ENCODE measurements at regions not wholly inside any gene's neighbourhood (a gene's known extent, or its start where the extent isn't known, plus 50 kb on each side); places are given as distances from the start of the nearest gene placed in this dataset.

- Mint-ChIP-seq H3K27me3 (ENCODE audit: insufficient read depth, unreplicated experiment) (no peaks in the 10 kb centered on the region), H3K4me3 (ENCODE audit: unreplicated experiment) (no peak overlapping the region), H3K27ac (ENCODE audit: unreplicated experiment) (no peak overlapping the region), H3K9me3 (ENCODE audit: unreplicated experiment) (no peaks in the 10 kb centered on the region), H3K4me1 (ENCODE audit: low read depth, unreplicated experiment) (no peaks in the 10 kb centered on the region), H3K36me3 (ENCODE audit: insufficient read depth, unreplicated experiment) (no peaks in the 10 kb centered on the region)
- TF ChIP-seq CTCF (IDR thresholded peaks at IDR 0.05; ENCODE audit: insufficient read depth in 1 of 2, low read depth in 1 of 2, low read length in 1 of 2, severe bottlenecking in 1 of 2, unreplicated experiment in 1 of 2) = no peak
- Histone ChIP-seq H3K9me3 (no peaks in the 10 kb centered on the region), H3K27me3 (replicated peaks; ENCODE audit: control insufficient read depth, insufficient read depth, low read length) (no peaks in the 10 kb centered on the region), H3K4me1 (no peaks in the 10 kb centered on the region), H3K4me3 (ENCODE audit: low read depth, low read length) (no peak overlapping the region), H3K36me3 (ENCODE audit: control insufficient read depth, insufficient read depth, low read length) (no peaks in the 10 kb centered on the region)
- POLR2A ChIA-PET = no interaction called here
- intact Hi-C loops (cut with micrococcal nuclease; ENCODE audit: unreplicated experiment) = no loop called here
- no TSS peak for BruUV-seq (replicated peaks)
- CTCF ChIA-PET = no interaction called here
- no peak for DNase-seq
Measured at GRCh38 chr6:21536280-21536766, 57.2 kb upstream of the SOX4 start.

- no peak overlapping the region for H3K4me3 ChIP-seq (ENCODE audit: low read depth, low read length)
- H3K9me3 ChIP-seq = no peaks in the 10 kb centered on the region
- no peak for TF ChIP-seq CTCF (IDR thresholded peaks at IDR 0.05; ENCODE audit: insufficient read depth in 1 of 2, low read depth in 1 of 2, low read length in 1 of 2, severe bottlenecking in 1 of 2, unreplicated experiment in 1 of 2)
- BruUV-seq (replicated peaks) = no TSS peak
- ChIA-PET CTCF (interaction anchor here (0.6 kb wide), 1 partner anchor 14 kb away, joined by 3 read pairs; no protein-coding TSS in a partner anchor), POLR2A (no interaction called here)
- no peaks in the 10 kb centered on the region for H3K36me3 ChIP-seq (ENCODE audit: control insufficient read depth, insufficient read depth, low read length)
- DNase-seq = no peak
- H3K27me3 Mint-ChIP-seq (ENCODE audit: insufficient read depth, unreplicated experiment) = no peaks in the 10 kb centered on the region
- no peaks in the 10 kb centered on the region for H3K36me3 Mint-ChIP-seq (ENCODE audit: insufficient read depth, unreplicated experiment)
- no peaks in the 10 kb centered on the region for H3K27me3 ChIP-seq (replicated peaks; ENCODE audit: control insufficient read depth, insufficient read depth, low read length)
- H3K9me3 Mint-ChIP-seq (ENCODE audit: unreplicated experiment) = no peaks in the 10 kb centered on the region
- H3K4me1 ChIP-seq = no peaks in the 10 kb centered on the region
- intact Hi-C loops (cut with micrococcal nuclease; ENCODE audit: unreplicated experiment) = no loop called here
- no peak overlapping the region for H3K27ac Mint-ChIP-seq (ENCODE audit: unreplicated experiment)
- no peak overlapping the region for H3K4me3 Mint-ChIP-seq (ENCODE audit: unreplicated experiment)
- no peaks in the 10 kb centered on the region for H3K4me1 Mint-ChIP-seq (ENCODE audit: low read depth, unreplicated experiment)
Measured at GRCh38 chr6:21537637-21538036, 55.9 kb upstream of the SOX4 start.

GRCh38 chr6:21538186-21538798 lies 55.3 kb upstream of the SOX4 start:
- H3K4me3 Mint-ChIP-seq (ENCODE audit: unreplicated experiment) = no peak overlapping the region
- DNase-seq = no peak
- no peak overlapping the region for H3K27ac Mint-ChIP-seq (ENCODE audit: unreplicated experiment)
- ChIA-PET POLR2A (no interaction called here), CTCF (interaction anchor here (0.6 kb wide), 1 partner anchor 15 kb away, joined by 3 read pairs; no protein-coding TSS in a partner anchor)
- no peak for TF ChIP-seq CTCF (IDR thresholded peaks at IDR 0.05; ENCODE audit: insufficient read depth in 1 of 2, low read depth in 1 of 2, low read length in 1 of 2, severe bottlenecking in 1 of 2, unreplicated experiment in 1 of 2)
- H3K4me1 ChIP-seq = no peaks in the 10 kb centered on the region
- H3K4me3 ChIP-seq (ENCODE audit: low read depth, low read length) = no peak overlapping the region
- H3K27me3 Mint-ChIP-seq (ENCODE audit: insufficient read depth, unreplicated experiment) = no peaks in the 10 kb centered on the region
- H3K9me3 ChIP-seq = no peaks in the 10 kb centered on the region
- no peaks in the 10 kb centered on the region for H3K36me3 ChIP-seq (ENCODE audit: control insufficient read depth, insufficient read depth, low read length)
- no TSS peak for BruUV-seq (replicated peaks)
- H3K4me1 Mint-ChIP-seq (ENCODE audit: low read depth, unreplicated experiment) = no peaks in the 10 kb centered on the region
- H3K9me3 Mint-ChIP-seq (ENCODE audit: unreplicated experiment) = no peaks in the 10 kb centered on the region
- H3K36me3 Mint-ChIP-seq (ENCODE audit: insufficient read depth, unreplicated experiment) = no peaks in the 10 kb centered on the region
- intact Hi-C loops (cut with micrococcal nuclease; ENCODE audit: unreplicated experiment) = no loop called here
- no peaks in the 10 kb centered on the region for H3K27me3 ChIP-seq (replicated peaks; ENCODE audit: control insufficient read depth, insufficient read depth, low read length)
